HepG2 (cell line): ENCODE measurements at regions not wholly inside any gene's neighbourhood (a gene's known extent, or its start where the extent isn't known, plus 50 kb on each side); places are given as distances from the start of the nearest gene placed in this dataset.

Experiments used
- ATF5 ChIP-seq: sonication (generic); formaldehyde crosslinking; IDR thresholded peaks from 2 replicates; pipeline ENCODE4 v1.4.0; 2020; ENCODE audit warnings: mild to moderate bottlenecking, low read depth, missing genetic modification reagents
- ATM ChIP-seq: fragments of 450-650 bp; IDR thresholded peaks from 2 replicates; pipeline ENCODE4 v1.7.1; 2017; ENCODE audit warnings: mild to moderate bottlenecking, borderline replicate concordance
- BCL3 ChIP-seq: sonication (generic); formaldehyde crosslinking; IDR thresholded peaks from 2 replicates; pipeline ENCODE4 v1.5.1; 2020; ENCODE audit warnings: mild to moderate bottlenecking, missing genetic modification reagents, moderate library complexity
- FIP1L1 ChIP-seq: fragments of 200-400 bp; formaldehyde crosslinking; IDR thresholded peaks from 2 replicates; pipeline ENCODE4 v1.6.1; 2018; ENCODE audit warnings: low read depth, mild to moderate bottlenecking, low read length, moderate library complexity, borderline replicate concordance; ENCODE audit not compliant: insufficient read depth
- FOXP1 ChIP-seq, 2 experiments: fragments of 450-650 bp in 1 of 2; IDR thresholded peaks; 2 replicates each; pipeline ENCODE4 v1.6.1; 2017 to 2018; ENCODE audit warnings: antibody characterized with exemption in 1 of 2
- GFI1 ChIP-seq: sonication (generic); formaldehyde crosslinking; IDR thresholded peaks from 2 replicates; pipeline ENCODE4 v1.5.0; 2020; ENCODE audit warnings: missing genetic modification reagents, mild to moderate bottlenecking, borderline replicate concordance
- HES4 ChIP-seq: sonication (generic); formaldehyde crosslinking; IDR thresholded peaks from 2 replicates; pipeline ENCODE4 v1.9.0; 2021; ENCODE audit warnings: mild to moderate bottlenecking, missing genetic modification reagents, borderline replicate concordance
- HOXA5 ChIP-seq: sonication (generic); formaldehyde crosslinking; IDR thresholded peaks from 2 replicates; pipeline ENCODE4 v1.4.0; 2020; ENCODE audit warnings: missing genetic modification reagents
- IKZF1 ChIP-seq: fragments of 450-650 bp; IDR thresholded peaks from 2 replicates; pipeline ENCODE4 v1.7.1; 2016
- MIXL1 ChIP-seq: IDR thresholded peaks from 2 replicates; pipeline ENCODE4 v1.6.1; 2016
- MNT ChIP-seq: fragments of 450-650 bp; IDR thresholded peaks from 2 replicates; pipeline ENCODE4 v1.6.1; 2016
- MTA1 ChIP-seq: sonication (generic); formaldehyde crosslinking; IDR thresholded peaks from 2 replicates; pipeline ENCODE4 v1.4.0; 2020; ENCODE audit warnings: missing genetic modification reagents, mild to moderate bottlenecking, borderline replicate concordance
- PRDM10 ChIP-seq: sonication (generic); formaldehyde crosslinking; IDR thresholded peaks from 2 replicates; pipeline ENCODE4 v1.4.0; 2020; ENCODE audit warnings: low read depth, missing genetic modification reagents
- SIX1 ChIP-seq: sonication (generic); formaldehyde crosslinking; IDR thresholded peaks from 2 replicates; pipeline ENCODE4 v1.4.0; 2020; ENCODE audit warnings: missing genetic modification reagents, borderline replicate concordance
- SMARCC2 ChIP-seq: fragments of 450-650 bp; IDR thresholded peaks from 2 replicates; pipeline ENCODE4 v1.6.1; 2017; ENCODE audit warnings: antibody characterized with exemption, mild to moderate bottlenecking
- SP5 ChIP-seq: IDR thresholded peaks from 2 replicates; pipeline ENCODE4 v1.6.1; 2016; ENCODE audit warnings: low read depth, borderline replicate concordance
- TEAD2 ChIP-seq: sonication (generic); formaldehyde crosslinking; IDR thresholded peaks from 2 replicates; pipeline ENCODE4 v1.9.0; 2021; ENCODE audit warnings: missing genetic modification reagents
- ZBTB7A ChIP-seq: sonication (generic); formaldehyde crosslinking; IDR thresholded peaks from 2 replicates; pipeline ENCODE4 v1.8.0; 2022; ENCODE audit warnings: mild to moderate bottlenecking, missing genetic modification reagents
- ZNF274 ChIP-seq: sonication (generic); formaldehyde crosslinking; IDR thresholded peaks from 2 replicates; pipeline ENCODE4 v1.5.1; 2020; ENCODE audit warnings: mild to moderate bottlenecking, missing genetic modification reagents
- ZNF331 ChIP-seq: sonication (generic); formaldehyde crosslinking; IDR thresholded peaks from 2 replicates; pipeline ENCODE4 v1.4.0; 2020; ENCODE audit warnings: missing genetic modification reagents
- ZNF580 ChIP-seq: IDR thresholded peaks from 2 replicates; pipeline ENCODE4 v1.6.1; 2016; ENCODE audit warnings: low read depth, borderline replicate concordance
- ZNF605 ChIP-seq: sonication (generic); formaldehyde crosslinking; IDR thresholded peaks from 2 replicates; pipeline ENCODE4 v1.8.0; 2022; ENCODE audit warnings: mild to moderate bottlenecking, missing genetic modification reagents
- ZNF674 ChIP-seq: sonication (generic); formaldehyde crosslinking; IDR thresholded peaks from 2 replicates; pipeline ENCODE4 v1.5.0; 2020; ENCODE audit warnings: low read depth, mild to moderate bottlenecking, missing genetic modification reagents
- ZNF850 ChIP-seq: sonication (generic); formaldehyde crosslinking; conservative IDR thresholded peaks from 2 replicates; pipeline ENCODE4 v1.9.0; 2021; ENCODE audit warnings: mild to moderate bottlenecking, missing genetic modification reagents

GRCh38 chr4:104128850-104129213 is 365.9 kb downstream of the CXXC4 start (continued):
- TF ChIP-seq ZNF580 (CRISPR knock-in tag) (no peak), ZNF850 (no peak), ZNF605 (CRISPR knock-in tag) (no peak), ZNF674 (CRISPR knock-in tag) (no peak), ZBTB7A (CRISPR knock-in tag) (no peak), SP5 (CRISPR knock-in tag) (no peak), GFI1 (CRISPR knock-in tag) (no peak), FIP1L1 (no peak), HOXA5 (CRISPR knock-in tag) (peak; percentile 56; the same call in 1 of the 2 replicates), BCL3 (CRISPR knock-in tag) (no peak), ATM (no peak), IKZF1 (no peak), FOXP1 (IDR thresholded peaks at IDR 0.05) (no peak), FOXP1 (CRISPR knock-in tag; IDR thresholded peaks at IDR 0.05) (peak; percentile 79), MTA1 (CRISPR knock-in tag) (no peak), HES4 (CRISPR knock-in tag) (no peak), TEAD2 (CRISPR knock-in tag) (no peak), ATF5 (no peak), SMARCC2 (no peak), ZNF274 (no peak), MNT (no peak), PRDM10 (CRISPR knock-in tag) (no peak), SIX1 (CRISPR knock-in tag) (no peak), ZNF331 (no peak), MIXL1 (CRISPR knock-in tag) (no peak; the same call in 1 of the 2 replicates)
